GM12874 (cell line): ENCODE measurements at regions not wholly inside any gene's neighbourhood (a gene's known extent, or its start where the extent isn't known, plus 50 kb on each side); places are given as distances from the start of the nearest gene placed in this dataset.

Experiments used
- TF ChIP-seq, protein P1 (sequence below): IDR thresholded peaks from 2 replicates; pipeline ENCODE4 v1.5.1; 2011; ENCODE audit warnings: low read depth, mild to moderate bottlenecking, control low read depth, low read length, moderate library complexity; ENCODE audit not compliant: insufficient read depth

DNA sequence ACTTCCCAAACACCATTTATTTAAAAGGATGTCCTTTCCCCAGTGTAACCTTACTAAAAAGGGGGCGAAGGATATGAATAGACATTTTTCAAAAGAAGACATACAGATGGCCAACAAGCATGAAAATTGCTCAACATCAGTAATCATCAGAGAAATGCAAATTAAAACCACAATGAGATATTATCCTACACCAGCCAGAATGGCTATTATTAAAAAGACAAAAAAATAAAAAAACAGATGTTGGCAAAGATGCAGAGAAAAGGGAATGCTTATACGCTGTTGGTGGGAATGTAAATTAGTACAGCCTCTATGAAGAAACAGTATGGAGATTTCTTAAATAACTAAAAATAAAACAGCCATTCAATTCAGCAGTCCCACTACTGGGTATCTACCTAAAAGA lies 142.3 kb upstream of the NT5C1B start:
- TF ChIP-seq, protein P1, sequence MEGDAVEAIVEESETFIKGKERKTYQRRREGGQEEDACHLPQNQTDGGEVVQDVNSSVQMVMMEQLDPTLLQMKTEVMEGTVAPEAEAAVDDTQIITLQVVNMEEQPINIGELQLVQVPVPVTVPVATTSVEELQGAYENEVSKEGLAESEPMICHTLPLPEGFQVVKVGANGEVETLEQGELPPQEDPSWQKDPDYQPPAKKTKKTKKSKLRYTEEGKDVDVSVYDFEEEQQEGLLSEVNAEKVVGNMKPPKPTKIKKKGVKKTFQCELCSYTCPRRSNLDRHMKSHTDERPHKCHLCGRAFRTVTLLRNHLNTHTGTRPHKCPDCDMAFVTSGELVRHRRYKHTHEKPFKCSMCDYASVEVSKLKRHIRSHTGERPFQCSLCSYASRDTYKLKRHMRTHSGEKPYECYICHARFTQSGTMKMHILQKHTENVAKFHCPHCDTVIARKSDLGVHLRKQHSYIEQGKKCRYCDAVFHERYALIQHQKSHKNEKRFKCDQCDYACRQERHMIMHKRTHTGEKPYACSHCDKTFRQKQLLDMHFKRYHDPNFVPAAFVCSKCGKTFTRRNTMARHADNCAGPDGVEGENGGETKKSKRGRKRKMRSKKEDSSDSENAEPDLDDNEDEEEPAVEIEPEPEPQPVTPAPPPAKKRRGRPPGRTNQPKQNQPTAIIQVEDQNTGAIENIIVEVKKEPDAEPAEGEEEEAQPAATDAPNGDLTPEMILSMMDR = no peak

DNA sequence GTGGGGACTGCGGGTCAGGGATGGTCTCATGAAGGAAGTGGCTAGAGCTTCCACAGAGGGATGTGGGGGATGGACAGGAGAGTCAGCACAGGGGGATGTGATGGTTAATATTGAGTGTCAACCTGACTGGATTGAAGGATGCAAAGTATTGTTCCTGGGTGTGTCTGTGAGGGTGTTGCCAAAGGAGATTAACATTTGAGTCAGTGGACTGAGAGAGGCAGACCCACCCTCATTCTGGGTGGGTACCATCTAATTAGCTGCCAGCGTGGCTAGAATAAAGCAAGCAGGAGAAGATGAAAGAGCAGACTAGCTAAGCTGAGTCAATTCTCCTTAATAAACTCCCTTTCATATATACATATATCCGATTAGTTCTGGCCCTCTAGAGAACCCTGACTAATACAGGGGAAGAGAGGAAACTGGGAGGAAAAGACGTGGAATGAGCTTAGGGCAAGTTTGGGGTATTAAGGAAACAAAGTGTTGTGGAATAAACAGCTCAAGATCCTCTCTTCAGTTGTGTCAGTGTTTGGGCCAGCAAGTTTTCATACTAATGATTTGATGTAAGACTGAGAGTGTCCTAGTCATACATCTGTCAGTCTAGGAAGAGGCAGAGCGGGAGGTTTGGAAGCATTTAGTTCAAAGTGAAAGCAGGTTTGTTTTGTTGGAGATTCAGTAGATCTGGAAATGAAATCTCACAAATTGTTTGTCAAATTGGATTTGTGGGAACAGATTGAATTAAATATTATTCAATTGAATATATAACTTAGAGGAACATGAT lies 135.2 kb upstream of the NT5C1B start:
- TF ChIP-seq, protein P1 = no peak

- TF ChIP-seq, protein P1 = no peak
These were observed 133.8 kb upstream of the NT5C1B start for GRCh38 chr2:18723219-18723618.

- TF ChIP-seq, protein P1 = no peak
These were observed 132.7 kb upstream of the NT5C1B start for GRCh38 chr2:18722101-18722500.

DNA sequence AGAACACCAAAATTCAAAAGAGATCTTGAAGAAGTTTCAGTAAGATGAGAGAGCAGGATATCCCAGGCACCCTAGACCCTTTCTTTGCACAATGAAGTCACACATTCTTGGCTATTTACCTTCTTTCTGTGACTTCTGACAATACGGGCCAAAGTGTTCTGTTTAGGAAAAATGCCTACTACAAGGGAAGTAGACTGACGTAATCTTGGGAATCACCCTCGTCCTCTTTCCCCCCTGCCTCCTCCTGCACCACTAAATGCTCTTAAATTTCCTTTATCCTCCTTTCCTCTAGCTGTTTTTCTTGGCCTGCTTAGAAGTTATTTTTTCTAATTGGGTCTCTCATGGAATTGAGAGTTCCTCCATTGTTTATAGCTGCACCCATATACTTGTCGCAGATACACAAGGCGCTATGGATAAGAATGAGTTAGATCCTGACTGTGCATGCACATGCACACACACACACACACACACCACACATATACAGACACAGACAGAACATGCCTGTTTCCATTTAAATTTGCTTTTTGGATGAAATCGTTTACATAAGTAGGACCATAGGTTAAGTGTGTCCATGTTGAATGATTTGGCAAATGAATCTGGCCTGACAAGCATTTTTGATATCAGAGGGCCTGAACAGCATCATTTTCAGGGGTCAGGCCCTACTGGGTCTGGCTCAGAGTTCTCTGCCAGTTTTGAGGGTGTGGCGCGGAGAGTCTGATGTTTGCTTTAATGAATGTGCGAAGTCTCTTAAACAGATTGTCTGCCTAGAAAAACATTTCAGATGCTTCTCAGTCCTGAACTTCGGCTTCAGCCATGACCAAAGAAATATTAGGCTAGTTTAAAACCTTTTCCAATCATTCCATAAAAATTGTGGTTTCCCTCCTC lies 131.9 kb upstream of the NT5C1B start:
- TF ChIP-seq, protein P1 = no peak

GRCh38 chr2:18719978-18720775 lies 130.8 kb upstream of the NT5C1B start:
- TF ChIP-seq, protein P1 = no peak
